ENCODE measurements at regions not wholly inside any gene's neighbourhood (a gene's known extent, or its start where the extent isn't known, plus 50 kb on each side); places are given as distances from the start of the nearest gene placed in this dataset.

- TF ChIP-seq CTCF (IDR thresholded peaks at IDR 0.05; ENCODE audit: low read length) (no peak), EZH2 (optimal IDR thresholded peaks at IDR 0.05; ENCODE audit: low read depth, low read length) (no peak), EZH2phosphoT487 (IDR thresholded peaks at IDR 0.05; ENCODE audit: low read length) (no peak)
Measured at GRCh38 chr5:58151414-58151813, 308.5 kb downstream of the PLK2 start.

All from MM.1S (cell line).